ENCODE measurements at regions not wholly inside any gene's neighbourhood (a gene's known extent, or its start where the extent isn't known, plus 50 kb on each side); places are given as distances from the start of the nearest gene placed in this dataset.
"Not testable (repeated sequence)": the region's sequence is repeated elsewhere in the genome, so short reads cannot be mapped to it uniquely, and the experiment has no call there.

GRCh38 chr4:83213640-83214039 lies 71.0 kb downstream of the COQ2 start:
- DNase-seq = no peak
- CTCF ChIA-PET = interaction anchor here (1.7 kb wide), 1 partner anchor 103 kb away, joined by 4 read pairs; no protein-coding TSS in a partner anchor

GRCh38 chr4:83212041-83212851 lies 72.4 kb downstream of the COQ2 start:
- H3K27me3 Mint-ChIP-seq = peaks cover 3% of the 10 kb centered on the region
- CTCF ChIA-PET = interaction anchor here (0.6 to 1.3 kb wide), 4 partner anchors 14 to 98 kb away, joined by 3 to 7 read pairs (median 4); partner anchors contain the start of gene PLAC8
- H3K36me3 Mint-ChIP-seq (ENCODE audit: low read depth) = peaks cover 41% of the 10 kb centered on the region
- H3K27ac Mint-ChIP-seq = peak overlapping the region; percentile 93
- peak; percentile 82 for DNase-seq
- H3K4me1 Mint-ChIP-seq = peaks cover 78% of the 10 kb centered on the region
- POLR2A ChIA-PET = no interaction called here
- peaks cover 23% of the 10 kb centered on the region for H3K9me3 Mint-ChIP-seq
- peak overlapping the region; percentile 40 for H3K4me3 Mint-ChIP-seq

More at GRCh38 chr4:83213640-83214039, 71.0 kb downstream of the COQ2 start:
- peaks cover 3% of the 10 kb centered on the region for H3K27me3 Mint-ChIP-seq
- H3K4me1 Mint-ChIP-seq = peaks cover 89% of the 10 kb centered on the region
- no peak overlapping the region for H3K4me3 Mint-ChIP-seq
- H3K36me3 Mint-ChIP-seq (ENCODE audit: low read depth) = peaks cover 33% of the 10 kb centered on the region
- H3K9me3 Mint-ChIP-seq = peaks cover 19% of the 10 kb centered on the region
- POLR2A ChIA-PET = no interaction called here
- H3K27ac Mint-ChIP-seq = peak overlapping the region; percentile 1

- Mint-ChIP-seq H3K36me3 (ENCODE audit: low read depth) (peaks cover 28% of the 10 kb centered on the region), H3K27me3 (peaks cover 3% of the 10 kb centered on the region), H3K27ac (no peak overlapping the region), H3K9me3 (peaks cover 20% of the 10 kb centered on the region), H3K4me1 (peaks cover 55% of the 10 kb centered on the region), H3K4me3 (no peak overlapping the region)
- DNase-seq = no peak
- ChIA-PET CTCF (interaction anchor here (0.9 to 2.7 kb wide), 3 partner anchors 9 to 12 kb away, joined by 3 to 7 read pairs (median 3); no protein-coding TSS in a partner anchor), POLR2A (no interaction called here)
Observed at GRCh38 chr4:83209419-83209818, 75.2 kb downstream of the COQ2 start.

GRCh38 chr4:83208371-83209365 lies 75.9 kb downstream of the COQ2 start:
- Mint-ChIP-seq H3K4me1 (peaks cover 52% of the 10 kb centered on the region), H3K4me3 (no peak overlapping the region), H3K27ac (no peak overlapping the region), H3K9me3 (peaks cover 19% of the 10 kb centered on the region), H3K36me3 (ENCODE audit: low read depth) (peaks cover 25% of the 10 kb centered on the region), H3K27me3 (peaks cover 3% of the 10 kb centered on the region)
- no peak for DNase-seq
- CTCF ChIA-PET = interaction anchor here (0.9 to 2.7 kb wide), 2 partner anchors 9 to 11 kb away, joined by 3 to 7 read pairs; no protein-coding TSS in a partner anchor
- POLR2A ChIA-PET = no interaction called here

DNA sequence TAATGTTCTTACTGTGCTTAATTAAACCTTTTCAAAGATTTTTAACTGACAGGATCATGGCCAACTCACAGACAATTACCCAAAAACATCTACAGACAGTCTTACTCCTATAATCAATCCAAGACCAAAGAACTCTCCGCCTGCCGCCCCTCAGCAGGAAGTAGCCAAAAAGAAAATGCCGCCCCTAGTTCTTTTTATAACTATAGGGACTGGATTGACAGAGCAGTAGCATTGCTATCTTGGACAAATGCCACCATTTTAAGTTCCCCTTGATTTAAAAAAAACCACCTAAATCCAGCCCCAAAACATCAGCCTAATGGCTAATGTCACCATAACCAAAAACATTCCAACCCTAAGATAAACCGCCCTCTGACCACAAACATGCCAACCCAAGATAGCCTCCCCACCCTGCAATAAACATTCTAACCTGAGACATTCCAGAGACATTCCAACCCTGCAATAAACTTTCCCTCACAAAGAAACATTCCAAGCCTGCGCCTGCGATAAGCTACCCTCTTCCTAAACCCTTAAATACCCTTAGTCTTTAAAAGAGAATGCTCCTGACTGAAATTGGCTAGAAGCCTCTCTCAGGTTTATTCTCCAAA lies 77.0 kb downstream of the COQ2 start:
- ChIA-PET CTCF (interaction anchor here (2.7 kb wide), 1 partner anchor 10 kb away, joined by 7 read pairs; no protein-coding TSS in a partner anchor), POLR2A (no interaction called here)

DNA sequence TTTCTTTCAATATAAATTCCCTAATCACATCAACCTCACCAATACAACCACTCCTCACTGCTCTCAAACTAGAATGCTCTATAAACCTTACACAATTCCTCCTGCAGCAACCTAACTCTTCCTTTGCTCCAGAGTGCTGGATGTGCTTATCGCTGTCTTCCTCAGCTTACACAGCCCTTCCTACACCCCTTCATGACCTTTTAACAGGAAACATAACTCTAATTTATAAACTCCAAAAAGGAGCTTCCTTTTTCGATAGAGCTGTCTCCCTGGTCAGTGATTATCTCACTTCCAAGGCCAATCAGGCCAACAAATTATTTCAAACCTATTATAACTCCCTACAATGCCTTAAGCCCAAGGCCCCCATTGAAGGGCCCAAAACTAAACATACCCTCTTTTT lies 78.8 kb downstream of the COQ2 start:
- DNase-seq = no peak
- H3K27ac Mint-ChIP-seq = no peak overlapping the region
- H3K9me3 Mint-ChIP-seq = peaks cover 10% of the 10 kb centered on the region
- no peak overlapping the region for H3K4me3 Mint-ChIP-seq
- peaks cover 17% of the 10 kb centered on the region for H3K36me3 Mint-ChIP-seq (ENCODE audit: low read depth)
- peaks cover 3% of the 10 kb centered on the region for H3K27me3 Mint-ChIP-seq
- H3K4me1 Mint-ChIP-seq = peaks cover 23% of the 10 kb centered on the region
- CTCF ChIA-PET = interaction anchor here (1.7 kb wide), 1 partner anchor 9 kb away, joined by 3 read pairs; no protein-coding TSS in a partner anchor
- POLR2A ChIA-PET = no interaction called here

More for the DNA sequence above, 77.0 kb downstream of the COQ2 start:
- DNase-seq = no peak
- Mint-ChIP-seq H3K4me1 (peaks cover 41% of the 10 kb centered on the region), H3K36me3 (ENCODE audit: low read depth) (peaks cover 18% of the 10 kb centered on the region), H3K4me3 (no peak overlapping the region), H3K9me3 (peaks cover 10% of the 10 kb centered on the region), H3K27me3 (peaks cover 3% of the 10 kb centered on the region), H3K27ac (no peak overlapping the region)

- peaks cover 10% of the 10 kb centered on the region for H3K9me3 Mint-ChIP-seq
- CTCF ChIA-PET = interaction anchor here (1.7 kb wide), 1 partner anchor 10 kb away, joined by 3 read pairs; no protein-coding TSS in a partner anchor
- H3K27me3 Mint-ChIP-seq = peaks cover 3% of the 10 kb centered on the region
- peaks cover 13% of the 10 kb centered on the region for H3K4me1 Mint-ChIP-seq
- DNase-seq = no peak
- no peak overlapping the region for H3K27ac Mint-ChIP-seq
- no peak overlapping the region for H3K4me3 Mint-ChIP-seq
- POLR2A ChIA-PET = no interaction called here
- H3K36me3 Mint-ChIP-seq (ENCODE audit: low read depth) = peaks cover 15% of the 10 kb centered on the region
Observed at GRCh38 chr4:83204731-83205130, 79.9 kb downstream of the COQ2 start.

- H3K9me3 Mint-ChIP-seq = peaks cover 13% of the 10 kb centered on the region
- H3K27me3 Mint-ChIP-seq = no peaks in the 10 kb centered on the region
- DNase-seq = no peak
- ChIA-PET CTCF (no interaction called here), POLR2A (no interaction called here)
- H3K4me3 Mint-ChIP-seq = no peak overlapping the region
- H3K36me3 Mint-ChIP-seq (ENCODE audit: low read depth) = peaks cover 4% of the 10 kb centered on the region
- no peak overlapping the region for H3K27ac Mint-ChIP-seq
- H3K4me1 Mint-ChIP-seq = peaks cover 13% of the 10 kb centered on the region
Observed at GRCh38 chr4:83201761-83202160, 82.8 kb downstream of the COQ2 start.

- H3K4me1 Mint-ChIP-seq = peaks cover 16% of the 10 kb centered on the region
- POLR2A ChIA-PET = no interaction called here
- peaks cover 19% of the 10 kb centered on the region for H3K9me3 Mint-ChIP-seq
- H3K27ac Mint-ChIP-seq = peak overlapping the region; percentile 14
- CTCF ChIA-PET = interaction anchor here (1.0 to 1.6 kb wide), 5 partner anchors 11 to 83 kb away, joined by 3 to 7 read pairs (median 3); partner anchors contain the start of gene PLAC8
- no peak for DNase-seq
- peaks cover 9% of the 10 kb centered on the region for H3K36me3 Mint-ChIP-seq (ENCODE audit: low read depth)
- H3K4me3 Mint-ChIP-seq = no peak overlapping the region
- H3K27me3 Mint-ChIP-seq = no peaks in the 10 kb centered on the region
Observed at GRCh38 chr4:83197555-83198235, 83.2 kb upstream of the PLAC8 start.

DNA sequence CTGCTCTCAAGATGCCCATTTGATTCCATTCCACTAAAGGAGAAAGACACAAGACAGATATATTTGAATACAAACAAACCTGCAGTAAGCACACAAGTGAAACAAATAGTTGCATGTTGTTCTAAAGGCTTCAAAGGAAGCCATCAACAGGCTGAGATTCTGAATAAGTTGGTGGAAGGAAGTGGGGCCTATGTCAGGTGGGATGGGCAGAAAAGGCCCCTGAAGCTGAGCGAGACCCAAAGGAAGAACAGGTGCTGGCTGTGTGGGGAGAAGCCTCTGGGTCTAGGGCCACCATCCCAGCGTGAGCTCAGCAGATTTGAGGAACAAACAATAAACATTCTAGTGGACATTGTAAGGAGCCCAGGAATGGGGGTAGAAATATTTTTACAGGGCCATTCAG lies 82.4 kb upstream of the PLAC8 start:
- ChIA-PET POLR2A (no interaction called here), CTCF (interaction anchor here (1.1 to 1.3 kb wide), 2 partner anchors 13 to 21 kb away, joined by 3 to 4 read pairs; no protein-coding TSS in a partner anchor)
- no peak for DNase-seq
- no peak overlapping the region for H3K4me3 Mint-ChIP-seq
- no peaks in the 10 kb centered on the region for H3K27me3 Mint-ChIP-seq
- H3K36me3 Mint-ChIP-seq (ENCODE audit: low read depth) = peaks cover 10% of the 10 kb centered on the region
- peaks cover 19% of the 10 kb centered on the region for H3K9me3 Mint-ChIP-seq
- H3K27ac Mint-ChIP-seq = no peak overlapping the region
- H3K4me1 Mint-ChIP-seq = peaks cover 16% of the 10 kb centered on the region

- H3K9me3 Mint-ChIP-seq = peaks cover 19% of the 10 kb centered on the region
- peaks cover 10% of the 10 kb centered on the region for H3K36me3 Mint-ChIP-seq (ENCODE audit: low read depth)
- no peak overlapping the region for H3K4me3 Mint-ChIP-seq
- H3K27ac Mint-ChIP-seq = peak overlapping the region; percentile 25
- DNase-seq = no peak
- H3K27me3 Mint-ChIP-seq = no peaks in the 10 kb centered on the region
- ChIA-PET CTCF (no interaction called here), POLR2A (no interaction called here)
- H3K4me1 Mint-ChIP-seq = peaks cover 16% of the 10 kb centered on the region
Observed at GRCh38 chr4:83195269-83195668, 80.7 kb upstream of the PLAC8 start.

- H3K27ac Mint-ChIP-seq, POLR2A ChIA-PET, DNase-seq, H3K27me3 Mint-ChIP-seq, CTCF ChIA-PET, H3K4me3 Mint-ChIP-seq: not testable (repeated sequence)
- peaks cover 16% of the 10 kb centered on the region for H3K4me1 Mint-ChIP-seq
- peaks cover 10% of the 10 kb centered on the region for H3K36me3 Mint-ChIP-seq (ENCODE audit: low read depth)
- H3K9me3 Mint-ChIP-seq = peaks cover 19% of the 10 kb centered on the region
Observed at GRCh38 chr4:83194588-83194987, 80.1 kb upstream of the PLAC8 start.

All from activated CD4-positive, alpha-beta T cell treated with anti-CD3 and anti-CD28 coated beads, Interleukin-2, amount 10 ng/mL, durations not matched to agents 7 days and 5 days (primary cell).